Glutamatergic neuron (in vitro differentiated cells): ENCODE measurements at regions not wholly inside any gene's neighbourhood (a gene's known extent, or its start where the extent isn't known, plus 50 kb on each side); places are given as distances from the start of the nearest gene placed in this dataset.

Experiments
- DNase-seq: peaks from one replicate; pipeline ENCODE4 v3.0.0; 2022
- H3K27ac Mint-ChIP-seq: one replicate; pipeline ENCODE4 v1.8.0; 2020; ENCODE audit warnings: mild to moderate bottlenecking, mixed read lengths, inconsistent platforms; ENCODE audit not compliant: unreplicated experiment
- H3K27me3 Mint-ChIP-seq: one replicate; pipeline ENCODE4 v1.8.0; 2020; ENCODE audit warnings: mild to moderate bottlenecking, moderate library complexity, mixed read lengths, inconsistent platforms; ENCODE audit not compliant: unreplicated experiment
- H3K36me3 Mint-ChIP-seq: one replicate; pipeline ENCODE4 v1.8.0; 2020; ENCODE audit warnings: mild to moderate bottlenecking, mixed read lengths, inconsistent platforms; ENCODE audit not compliant: unreplicated experiment
- H3K4me1 Mint-ChIP-seq: one replicate; pipeline ENCODE4 v1.8.0; 2020; ENCODE audit warnings: mild to moderate bottlenecking, low read depth, mixed read lengths, inconsistent platforms; ENCODE audit not compliant: unreplicated experiment
- H3K4me3 Mint-ChIP-seq: one replicate; pipeline ENCODE4 v1.8.0; 2020; ENCODE audit warnings: mild to moderate bottlenecking, mixed read lengths, inconsistent platforms; ENCODE audit not compliant: unreplicated experiment
- H3K9me3 Mint-ChIP-seq: one replicate; pipeline ENCODE4 v1.8.0; 2020; ENCODE audit warnings: mild to moderate bottlenecking, moderate library complexity, mixed read lengths, inconsistent platforms; ENCODE audit not compliant: unreplicated experiment
- CTCF ChIP-seq: fragments of 200-600 bp; sonication (generic); IDR thresholded peaks from one replicate; pipeline ENCODE4 v1.5.0; 2021; ENCODE audit not compliant: partially characterized antibody, unreplicated experiment

- DNase-seq: no peak
- Mint-ChIP-seq H3K36me3 (peaks cover 14% of the 10 kb centered on the region), H3K4me3 (no peak overlapping the region), H3K27me3 (peaks cover 7% of the 10 kb centered on the region), H3K27ac (no peak overlapping the region), H3K4me1 (no peaks in the 10 kb centered on the region), H3K9me3 (peaks cover 2% of the 10 kb centered on the region)
- TF ChIP-seq CTCF: no peak
These were observed 312.9 kb downstream of the MN1 start for GRCh38 chr22:27488456-27489177.

- Mint-ChIP-seq H3K4me3 (no peak overlapping the region), H3K4me1 (no peaks in the 10 kb centered on the region), H3K27ac (no peak overlapping the region), H3K36me3 (peaks cover 14% of the 10 kb centered on the region), H3K9me3 (peaks cover 2% of the 10 kb centered on the region), H3K27me3 (peaks cover 4% of the 10 kb centered on the region)
- no peak for DNase-seq
- TF ChIP-seq CTCF: no peak
These were observed 312.3 kb downstream of the MN1 start for GRCh38 chr22:27489178-27489675.

- peaks cover 4% of the 10 kb centered on the region for H3K27me3 Mint-ChIP-seq
- H3K27ac Mint-ChIP-seq: no peak overlapping the region
- H3K4me1 Mint-ChIP-seq: no peaks in the 10 kb centered on the region
- H3K9me3 Mint-ChIP-seq: peaks cover 2% of the 10 kb centered on the region
- no peak overlapping the region for H3K4me3 Mint-ChIP-seq
- peak; percentile 0 for DNase-seq
- TF ChIP-seq CTCF: no peak
- peaks cover 14% of the 10 kb centered on the region for H3K36me3 Mint-ChIP-seq
These were observed 311.5 kb downstream of the MN1 start for GRCh38 chr22:27490080-27490479.

GRCh38 chr22:27491888-27492287, 309.7 kb downstream of the MN1 start:
- Mint-ChIP-seq H3K27me3 (peaks cover 4% of the 10 kb centered on the region), H3K27ac (no peak overlapping the region), H3K9me3 (peaks cover 2% of the 10 kb centered on the region), H3K4me3 (no peak overlapping the region), H3K36me3 (peaks cover 14% of the 10 kb centered on the region), H3K4me1 (no peaks in the 10 kb centered on the region)
- DNase-seq: no peak
- TF ChIP-seq CTCF: no peak

- Mint-ChIP-seq H3K36me3 (peaks cover 14% of the 10 kb centered on the region), H3K4me3 (no peak overlapping the region), H3K4me1 (no peaks in the 10 kb centered on the region), H3K27ac (no peak overlapping the region), H3K27me3 (peaks cover 4% of the 10 kb centered on the region), H3K9me3 (no peaks in the 10 kb centered on the region)
- DNase-seq: no peak
- TF ChIP-seq CTCF: no peak
These were observed 308.9 kb downstream of the MN1 start for GRCh38 chr22:27492566-27493201.
